Fibroblast of mammary gland (primary cell): ENCODE measurements at regions not wholly inside any gene's neighbourhood (a gene's known extent, or its start where the extent isn't known, plus 50 kb on each side); places are given as distances from the start of the nearest gene placed in this dataset.

Experiments used
- DNase-seq: peaks from one replicate; pipeline ENCODE4 v3.0.0-alpha.2; 2010; ENCODE audit warnings: low read depth
- H3K4me3 ChIP-seq: 2 replicates; pipeline ENCODE4 v1.5.1; 2011; ENCODE audit warnings: low read depth, mild to moderate bottlenecking, low read length, moderate library complexity; ENCODE audit not compliant: control insufficient read depth
- TF ChIP-seq, protein P1 (sequence below): conservative IDR thresholded peaks from 2 replicates; pipeline ENCODE4 v1.5.1; 2011; ENCODE audit warnings: low read depth, low read length, inconsistent platforms; ENCODE audit not compliant: control insufficient read depth, insufficient read depth

DNA sequence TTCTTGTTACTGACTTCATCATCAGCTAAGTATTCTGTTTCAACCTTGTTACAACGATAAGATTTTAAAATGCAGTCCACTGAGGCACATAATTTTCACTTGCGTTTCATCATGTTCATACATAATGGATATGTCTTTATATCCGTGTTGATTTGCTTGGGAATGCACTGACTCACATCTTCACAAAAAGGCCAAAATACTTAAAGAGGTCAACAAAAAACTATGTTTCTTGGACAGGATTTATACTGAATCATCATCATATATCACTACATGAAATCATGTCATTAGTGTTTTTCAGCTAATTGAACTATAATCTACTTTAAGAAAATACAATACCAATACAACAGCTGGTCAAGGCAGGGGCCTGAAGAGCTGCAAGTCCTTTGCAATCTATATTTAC lies 324.5 kb upstream of the KLF6 start:
- no peak overlapping the region for H3K4me3 ChIP-seq
- peak; percentile 70 for DNase-seq
- TF ChIP-seq, protein P1, sequence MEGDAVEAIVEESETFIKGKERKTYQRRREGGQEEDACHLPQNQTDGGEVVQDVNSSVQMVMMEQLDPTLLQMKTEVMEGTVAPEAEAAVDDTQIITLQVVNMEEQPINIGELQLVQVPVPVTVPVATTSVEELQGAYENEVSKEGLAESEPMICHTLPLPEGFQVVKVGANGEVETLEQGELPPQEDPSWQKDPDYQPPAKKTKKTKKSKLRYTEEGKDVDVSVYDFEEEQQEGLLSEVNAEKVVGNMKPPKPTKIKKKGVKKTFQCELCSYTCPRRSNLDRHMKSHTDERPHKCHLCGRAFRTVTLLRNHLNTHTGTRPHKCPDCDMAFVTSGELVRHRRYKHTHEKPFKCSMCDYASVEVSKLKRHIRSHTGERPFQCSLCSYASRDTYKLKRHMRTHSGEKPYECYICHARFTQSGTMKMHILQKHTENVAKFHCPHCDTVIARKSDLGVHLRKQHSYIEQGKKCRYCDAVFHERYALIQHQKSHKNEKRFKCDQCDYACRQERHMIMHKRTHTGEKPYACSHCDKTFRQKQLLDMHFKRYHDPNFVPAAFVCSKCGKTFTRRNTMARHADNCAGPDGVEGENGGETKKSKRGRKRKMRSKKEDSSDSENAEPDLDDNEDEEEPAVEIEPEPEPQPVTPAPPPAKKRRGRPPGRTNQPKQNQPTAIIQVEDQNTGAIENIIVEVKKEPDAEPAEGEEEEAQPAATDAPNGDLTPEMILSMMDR: no peak

DNA sequence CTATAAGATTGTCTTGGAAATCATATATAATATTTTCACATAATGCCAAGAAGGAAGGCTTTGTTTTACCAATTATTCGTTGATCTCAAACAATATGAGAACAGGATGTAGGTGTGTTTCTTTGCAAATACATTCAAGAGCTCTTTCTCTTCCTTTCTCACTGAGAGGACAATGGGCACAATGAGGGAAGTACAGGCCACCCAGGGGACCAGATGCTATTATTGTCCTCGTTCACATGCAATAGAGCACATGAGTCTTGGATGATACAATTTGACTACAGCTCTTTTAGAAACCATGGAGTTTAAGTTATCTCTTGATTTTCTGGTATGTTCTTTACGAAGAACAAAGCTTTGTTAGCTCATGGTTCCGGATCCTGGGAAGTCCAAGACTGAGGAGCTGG lies 323.7 kb upstream of the KLF6 start:
- no peak for DNase-seq
- H3K4me3 ChIP-seq: no peak overlapping the region
- TF ChIP-seq, protein P1: no peak

DNA sequence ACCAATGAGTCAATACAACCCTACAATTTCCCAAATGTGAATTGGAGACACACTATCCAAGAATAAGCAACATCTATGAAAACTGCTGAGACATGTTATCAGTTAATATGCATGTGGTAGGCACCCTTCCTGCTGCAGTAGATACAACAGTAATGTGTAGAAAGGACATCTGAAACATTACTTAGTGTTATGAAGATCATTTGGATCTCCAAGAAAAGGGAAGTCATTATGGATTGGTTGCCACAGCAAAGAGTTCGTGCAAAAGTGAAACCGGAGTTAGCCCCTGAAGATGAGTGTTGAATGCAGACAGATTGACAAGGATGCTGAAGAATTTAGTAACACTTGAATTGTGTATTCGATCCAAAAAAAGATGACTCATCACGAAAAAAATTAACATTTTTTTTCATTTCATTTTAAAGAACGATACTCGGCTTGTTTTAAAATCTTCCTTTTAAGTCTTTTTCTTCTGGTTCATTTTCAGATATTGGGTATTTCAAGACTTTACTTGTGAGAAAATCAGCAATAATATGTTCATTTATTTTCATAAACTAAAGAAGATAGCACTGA lies 322.4 kb upstream of the KLF6 start:
- TF ChIP-seq, protein P1: no peak

DNA sequence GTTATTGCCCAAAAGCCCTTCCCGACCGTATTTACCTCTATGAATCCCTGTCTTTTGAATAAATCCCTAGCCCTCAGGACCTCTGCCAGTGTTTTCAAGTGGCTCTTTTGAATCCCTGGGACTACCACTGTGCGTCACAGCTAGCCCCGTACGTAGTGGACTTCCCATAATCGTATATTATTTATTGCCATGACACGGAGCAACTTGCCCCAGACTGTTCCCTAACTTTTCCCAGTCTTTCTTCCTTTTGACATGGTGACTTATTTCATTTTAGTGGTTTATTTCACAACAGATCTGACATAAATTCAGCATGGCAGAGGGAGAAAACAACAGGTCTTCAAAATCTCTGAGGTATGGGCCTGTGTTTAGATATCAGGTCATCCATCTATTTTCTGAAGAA lies 318.6 kb upstream of the KLF6 start:
- no peak overlapping the region for H3K4me3 ChIP-seq
- peak; percentile 4 for DNase-seq
- TF ChIP-seq, protein P1: no peak

More for the DNA sequence above, 322.4 kb upstream of the KLF6 start:
- DNase-seq: no peak
- H3K4me3 ChIP-seq: no peak overlapping the region

DNA sequence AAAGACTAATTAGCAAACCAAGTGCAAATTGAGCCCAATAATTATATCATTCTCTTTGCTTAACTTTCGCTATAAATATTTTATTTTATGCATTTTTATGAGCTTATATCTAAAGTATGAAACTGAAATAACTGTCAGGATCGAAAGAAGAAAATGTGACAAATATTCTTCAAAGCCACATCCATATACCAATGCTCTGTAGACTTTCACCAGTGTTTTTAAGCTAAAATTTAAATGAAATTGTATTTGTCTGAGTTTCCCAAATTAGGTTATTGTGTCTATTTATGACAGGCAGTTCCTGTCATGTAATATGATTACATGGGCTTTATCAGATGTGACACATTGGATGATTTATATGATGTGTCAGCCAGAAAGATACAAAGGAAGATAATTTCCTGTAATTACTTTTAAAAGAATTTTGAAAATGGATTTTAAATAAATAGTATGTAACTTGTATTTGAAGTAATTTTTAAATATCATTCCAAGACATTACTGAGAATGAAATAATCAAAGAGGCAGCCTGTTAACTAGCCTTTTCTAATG lies 317.9 kb upstream of the KLF6 start:
- TF ChIP-seq, protein P1: no peak
- no peak overlapping the region for H3K4me3 ChIP-seq
- no peak for DNase-seq

DNA sequence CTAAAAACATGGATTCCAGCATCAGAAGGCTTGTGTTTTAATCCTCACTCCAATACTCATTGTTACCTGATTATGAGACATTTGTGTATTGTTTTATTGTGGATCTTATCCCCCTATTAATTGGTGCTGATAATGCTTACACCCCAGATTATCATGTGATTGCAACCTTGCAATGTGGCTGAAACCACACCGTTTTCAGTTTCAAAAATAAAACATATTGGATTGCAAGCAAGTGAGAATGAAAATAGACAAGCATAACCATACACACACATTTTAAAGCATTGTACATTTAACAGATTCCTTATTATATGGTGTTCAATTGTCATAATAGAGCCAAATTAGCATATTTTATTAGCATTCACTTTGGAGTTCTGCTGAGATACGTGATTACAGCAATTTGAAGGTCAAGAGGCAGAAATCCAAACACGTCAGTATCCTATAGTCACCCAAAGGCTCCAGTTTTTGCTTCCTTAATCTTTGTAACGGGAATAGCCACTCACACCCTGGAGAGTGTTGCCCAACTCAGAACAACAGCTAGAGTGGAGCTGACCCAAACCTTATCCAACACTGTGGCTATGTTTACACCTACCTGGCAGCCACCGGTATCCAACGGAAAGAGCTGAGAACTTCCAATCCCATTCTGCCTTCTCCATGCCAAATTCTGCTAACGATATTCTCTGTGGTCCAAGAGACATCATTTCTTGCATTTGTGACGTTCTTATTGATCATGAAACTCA lies 317.1 kb upstream of the KLF6 start:
- TF ChIP-seq, protein P1: no peak
- no peak overlapping the region for H3K4me3 ChIP-seq
- no peak for DNase-seq

DNA sequence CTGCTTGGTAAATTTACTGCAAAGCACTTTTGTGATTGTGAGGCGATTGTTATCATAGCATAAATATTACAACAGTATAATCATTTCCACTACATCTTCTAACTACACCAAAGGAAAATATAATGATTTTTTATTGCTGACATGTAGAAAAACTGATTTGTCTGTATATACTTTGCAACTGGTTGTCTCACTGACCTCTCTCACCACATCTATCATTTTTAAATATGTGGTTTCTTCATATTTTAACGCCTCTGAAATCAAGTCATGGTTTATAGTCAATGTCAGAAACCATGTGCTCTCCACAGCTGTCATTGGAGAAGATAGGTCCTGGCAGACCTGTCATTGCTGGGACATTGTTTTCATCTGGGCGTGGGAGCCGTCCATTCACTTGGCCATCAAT lies 315.4 kb upstream of the KLF6 start:
- no peak overlapping the region for H3K4me3 ChIP-seq
- TF ChIP-seq, protein P1: no peak
- no peak for DNase-seq
